GM12801 (cell line): ENCODE measurements at regions not wholly inside any gene's neighbourhood (a gene's known extent, or its start where the extent isn't known, plus 50 kb on each side); places are given as distances from the start of the nearest gene placed in this dataset.

Experiments used
- CTCF ChIP-seq: IDR thresholded peaks from one replicate; pipeline ENCODE4 v1.5.1; 2011; ENCODE audit warnings: control low read depth; ENCODE audit not compliant: insufficient read length; ENCODE audit errors: extremely low read depth

- no peak for TF ChIP-seq CTCF
Measured at GRCh38 chr4:178240891-178241290, 798.7 kb upstream of the AGA start.

GRCh38 chr4:178241601-178242118, 799.4 kb upstream of the AGA start:
- TF ChIP-seq CTCF, result no peak

GRCh38 chr4:178242655-178243054, 800.4 kb upstream of the AGA start:
- no peak for TF ChIP-seq CTCF

GRCh38 chr4:178244785-178245184, 802.5 kb upstream of the AGA start:
- TF ChIP-seq CTCF, result no peak

GRCh38 chr4:178255172-178255571, 812.9 kb upstream of the AGA start:
- TF ChIP-seq CTCF, result no peak

GRCh38 chr4:178258603-178259002, 816.4 kb upstream of the AGA start:
- TF ChIP-seq CTCF, result no peak

GRCh38 chr4:178259566-178259965, 817.3 kb upstream of the AGA start:
- no peak for TF ChIP-seq CTCF

- TF ChIP-seq CTCF, result no peak
Measured at GRCh38 chr4:178264001-178264400, 821.8 kb upstream of the AGA start.
